ENCODE measurements at regions not wholly inside any gene's neighbourhood (a gene's known extent, or its start where the extent isn't known, plus 50 kb on each side); places are given as distances from the start of the nearest gene placed in this dataset.

- TF ChIP-seq YY1 (IDR thresholded peaks at IDR 0.05; ENCODE audit: insufficient read depth, insufficient read length) (no peak), ZNF274 (IDR thresholded peaks at IDR 0.05; ENCODE audit: low read depth, low read length) (no peak)
These were observed 341.4 kb upstream of the INTU start for GRCh38 chr4:127291316-127291715.
